Mesenchymal stem cell (in vitro differentiated cells and primary cell): ENCODE measurements at regions not wholly inside any gene's neighbourhood (a gene's known extent, or its start where the extent isn't known, plus 50 kb on each side); places are given as distances from the start of the nearest gene placed in this dataset.
"Not testable (repeated sequence)": the region's sequence is repeated elsewhere in the genome, so short reads cannot be mapped to it uniquely, and the experiment has no call there.

Experiments
- DNase-seq: peaks from one replicate; pipeline ENCODE4 v3.0.0-alpha.2; 2013
- H2AFZ ChIP-seq: one replicate; pipeline ENCODE4 v1.6.1; 2013; ENCODE audit warnings: low read depth, mild to moderate bottlenecking, control low read depth, inconsistent platforms, low read length, moderate library complexity
- H2AK5ac ChIP-seq: 2 replicates; pipeline ENCODE4 v1.6.1; 2013; ENCODE audit warnings: low read length, moderate library complexity, mild to moderate bottlenecking, inconsistent platforms; ENCODE audit not compliant: severe bottlenecking
- H2BK120ac ChIP-seq: one replicate; pipeline ENCODE4 v1.6.1; 2013; ENCODE audit warnings: low read depth, mild to moderate bottlenecking, inconsistent platforms, low read length, moderate library complexity
- H2BK12ac ChIP-seq, 2 experiments: one replicate each; pipeline ENCODE4 v1.6.1; 2013; ENCODE audit warnings: inconsistent platforms in 2 of 2, low read length in 2 of 2, mild to moderate bottlenecking in 2 of 2, moderate library complexity in 2 of 2, control low read depth in 1 of 2
- H2BK15ac ChIP-seq: one replicate; pipeline ENCODE4 v1.6.1; 2013; ENCODE audit warnings: mild to moderate bottlenecking, low read depth, inconsistent platforms; ENCODE audit not compliant: poor library complexity, severe bottlenecking
- H2BK5ac ChIP-seq: 2 replicates; pipeline ENCODE4 v1.6.1; 2013; ENCODE audit warnings: low read depth, mild to moderate bottlenecking, low read length, control low read depth, inconsistent platforms; ENCODE audit not compliant: poor library complexity, severe bottlenecking
- H3K14ac ChIP-seq, 2 experiments: one replicate each; pipeline ENCODE4 v1.6.1; 2013; ENCODE audit warnings: inconsistent platforms in 2 of 2, low read length in 2 of 2, control low read depth in 1 of 2, mild to moderate bottlenecking in 1 of 2, moderate library complexity in 1 of 2
- H3K18ac ChIP-seq, 2 experiments: one replicate each; pipeline ENCODE4 v1.6.1; 2013; ENCODE audit warnings: inconsistent platforms in 2 of 2, low read length in 2 of 2, control low read depth in 1 of 2, low read depth in 1 of 2, mild to moderate bottlenecking in 1 of 2
- H3K23ac ChIP-seq, 2 experiments: one replicate each; pipeline ENCODE4 v1.6.1; 2013; ENCODE audit warnings: inconsistent platforms in 2 of 2, low read length in 2 of 2, mild to moderate bottlenecking in 2 of 2, moderate library complexity in 2 of 2, control low read depth in 1 of 2
- H3K27ac ChIP-seq: 2 replicates; pipeline ENCODE4 v1.5.1; 2013; ENCODE audit warnings: mild to moderate bottlenecking, moderate library complexity, low read length, control low read depth, inconsistent platforms; ENCODE audit not compliant: poor library complexity, severe bottlenecking
- H3K27me3 ChIP-seq, 2 experiments: 2 replicates each; pipeline versions ENCODE4 v1.6.1 to v1.7.0; 2013; ENCODE audit warnings: low read length in 2 of 2, mild to moderate bottlenecking in 2 of 2, moderate library complexity in 2 of 2, control low read depth in 1 of 2, inconsistent platforms in 1 of 2; ENCODE audit not compliant: control insufficient read depth in 1 of 2, insufficient read depth in 1 of 2
- H3K36me3 ChIP-seq, 2 experiments: 2 replicates each; pipeline versions ENCODE4 v1.6.1 to v1.7.0; 2013; ENCODE audit warnings: low read length in 2 of 2, control low read depth in 1 of 2, inconsistent platforms in 1 of 2, low read depth in 1 of 2, mild to moderate bottlenecking in 1 of 2; ENCODE audit not compliant: insufficient read depth in 2 of 2, control insufficient read depth in 1 of 2
- H3K4ac ChIP-seq, 2 experiments: one replicate each; pipeline ENCODE4 v1.6.1; 2013; ENCODE audit warnings: inconsistent platforms in 2 of 2, low read length in 2 of 2, mild to moderate bottlenecking in 2 of 2, moderate library complexity in 2 of 2, control low read depth in 1 of 2, low read depth in 1 of 2
- H3K4me1 ChIP-seq: 2 replicates; pipeline ENCODE4 v1.6.1; 2013; ENCODE audit warnings: low read depth, low read length, control low read depth; ENCODE audit not compliant: control insufficient read depth, insufficient read depth
- H3K4me2 ChIP-seq: 2 replicates; pipeline ENCODE4 v1.6.1; 2013; ENCODE audit warnings: low read length, mild to moderate bottlenecking, inconsistent platforms; ENCODE audit not compliant: poor library complexity, severe bottlenecking
- H3K4me3 ChIP-seq, 2 experiments: 2 replicates each; pipeline versions ENCODE4 v1.5.1 to v1.7.0; 2013; ENCODE audit warnings: low read length in 2 of 2, mild to moderate bottlenecking in 2 of 2, control low read depth in 1 of 2, low read depth in 1 of 2; ENCODE audit not compliant: insufficient read depth in 1 of 2
- H3K79me1 ChIP-seq: replicated peaks from 2 replicates; pipeline ENCODE4 v1.6.1; 2013; ENCODE audit warnings: mild to moderate bottlenecking, control low read depth, low read length, inconsistent platforms; ENCODE audit not compliant: poor library complexity, severe bottlenecking
- H3K9ac ChIP-seq: 2 replicates; pipeline ENCODE4 v1.7.0; 2013; ENCODE audit warnings: mild to moderate bottlenecking, low read length, moderate library complexity
- H3K9me3 ChIP-seq: 2 replicates; pipeline ENCODE4 v1.7.0; 2013; ENCODE audit warnings: mild to moderate bottlenecking, low read length; ENCODE audit not compliant: control insufficient read depth
- H4K8ac ChIP-seq: one replicate; pipeline ENCODE4 v1.6.1; 2013; ENCODE audit warnings: inconsistent platforms, mild to moderate bottlenecking, low read length, moderate library complexity
- H4K91ac ChIP-seq: one replicate; pipeline ENCODE4 v1.6.1; 2013; ENCODE audit warnings: mild to moderate bottlenecking, low read length, inconsistent platforms
- WGBS: methylation state at CpG from one replicate; pipeline ENCODE4 v1.1.7; 2013; ENCODE audit warnings: mixed read lengths; 5-methylcytosine and 5-hydroxymethylcytosine counted together

DNA sequence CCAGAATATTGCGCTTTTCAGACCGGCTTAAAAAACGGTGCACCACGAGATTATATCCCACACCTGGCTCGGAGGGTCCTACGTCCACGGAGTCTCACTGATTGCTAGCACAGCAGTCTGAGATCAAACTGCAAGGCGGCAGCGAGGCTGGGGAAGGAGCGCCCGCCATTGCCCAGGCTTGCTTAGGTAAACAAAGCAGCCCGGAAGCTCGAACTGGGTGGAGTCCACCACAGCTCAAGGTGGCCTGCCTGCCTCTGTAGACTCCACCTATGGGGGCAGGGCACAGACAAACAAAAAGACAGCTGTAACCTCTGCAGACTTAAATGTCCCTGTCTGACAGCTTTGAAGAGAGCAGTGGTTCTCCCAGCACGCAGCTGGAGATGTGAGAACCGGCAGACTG, 344.7 kb downstream of the RAP2B start:
- not testable (repeated sequence) for DNase-seq, H2BK12ac ChIP-seq, H3K27me3 ChIP-seq, H3K79me1 ChIP-seq, H3K27ac ChIP-seq, H3K36me3 ChIP-seq, H3K9me3 ChIP-seq, H3K4me1 ChIP-seq, H2BK5ac ChIP-seq, H4K91ac ChIP-seq, H2BK15ac ChIP-seq, H3K23ac ChIP-seq, H4K8ac ChIP-seq, H2AK5ac ChIP-seq, H3K9ac ChIP-seq, H3K4me2 ChIP-seq, H3K4ac ChIP-seq, H2AFZ ChIP-seq, H3K4me3 ChIP-seq, H3K14ac ChIP-seq, H3K18ac ChIP-seq, H2BK120ac ChIP-seq
- WGBS: 84% methylated on average over 13 of the region's 15 CpGs

DNA sequence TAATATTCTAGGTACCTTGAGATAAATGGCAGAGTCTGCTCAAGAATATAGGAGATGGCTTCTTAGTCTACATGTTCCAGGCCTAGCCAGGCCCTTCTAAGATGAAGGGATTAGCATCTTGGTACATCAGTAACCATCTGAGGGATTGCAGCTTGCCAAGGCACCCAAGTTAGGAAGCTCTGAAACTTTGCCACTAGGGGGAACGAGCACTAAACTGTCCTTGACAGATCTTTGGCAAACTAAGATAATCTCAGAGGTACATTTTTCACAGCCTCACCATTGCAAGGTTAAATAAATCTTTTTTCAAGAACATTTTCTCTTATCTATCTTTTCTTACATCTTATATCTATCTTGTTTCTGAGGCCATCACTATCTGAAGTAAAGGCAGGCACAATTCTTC, 351.2 kb downstream of the RAP2B start:
- peaks cover 7% of the 10 kb centered on the region for H3K9me3 ChIP-seq
- no peak overlapping the region for H3K4me3 ChIP-seq
- DNase-seq: peak; percentile 2
- no peak overlapping the region for H2AFZ ChIP-seq
- no peak overlapping the region for H3K23ac ChIP-seq
- H2AK5ac ChIP-seq: no peak overlapping the region
- WGBS: 53% methylated on average over 1 of the region's 1 CpG
- no peak overlapping the region for H3K18ac ChIP-seq
- H2BK12ac ChIP-seq: no peak overlapping the region
- H2BK120ac ChIP-seq: no peak overlapping the region
- H4K8ac ChIP-seq: no peak overlapping the region
- no peak overlapping the region for H2BK5ac ChIP-seq
- no peak overlapping the region for H3K14ac ChIP-seq
- H3K36me3 ChIP-seq: no peaks in the 10 kb centered on the region
- H2BK15ac ChIP-seq: no peak overlapping the region
- no peaks in the 10 kb centered on the region for H3K4me1 ChIP-seq
- no peak overlapping the region for H3K9ac ChIP-seq
- H3K4ac ChIP-seq: no peak overlapping the region
- H3K27me3 ChIP-seq: no peaks in the 10 kb centered on the region
- no peak overlapping the region for H4K91ac ChIP-seq
- H3K4me2 ChIP-seq: no peak overlapping the region
- no peak overlapping the region for H3K27ac ChIP-seq
- H3K79me1 ChIP-seq: no peaks in the 10 kb centered on the region

DNA sequence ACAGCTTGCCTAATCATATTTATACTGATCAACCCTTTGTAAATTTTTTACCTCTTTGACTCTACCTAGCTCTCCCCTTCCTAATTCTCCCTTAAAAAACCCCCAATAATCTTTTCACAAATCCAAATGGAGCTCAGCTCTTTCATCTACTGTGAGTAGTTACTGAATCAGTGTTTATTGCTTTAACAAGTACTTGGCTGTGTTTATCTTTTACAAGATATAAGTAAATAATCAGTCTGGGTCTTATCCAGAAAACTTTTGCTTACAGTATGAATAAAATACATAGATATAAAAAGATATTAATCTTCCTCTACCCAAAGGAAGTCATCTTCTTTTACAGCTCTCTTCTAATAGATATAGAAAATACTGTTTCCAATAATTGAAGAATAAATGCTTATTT, 366.4 kb downstream of the RAP2B start:
- Histone ChIP-seq H3K4ac (no peak overlapping the region), H2BK15ac (no peak overlapping the region), H3K27ac (no peak overlapping the region), H2BK5ac (no peak overlapping the region), H2BK12ac (no peak overlapping the region), H3K36me3 (no peaks in the 10 kb centered on the region), H3K4me3 (no peak overlapping the region), H3K9ac (no peak overlapping the region), H2BK120ac (no peak overlapping the region), H3K18ac (no peak overlapping the region), H4K8ac (no peak overlapping the region), H3K14ac (no peak overlapping the region), H3K9me3 (peaks cover 6% of the 10 kb centered on the region), H3K4me2 (no peak overlapping the region), H4K91ac (no peak overlapping the region), H2AFZ (no peak overlapping the region), H2AK5ac (no peak overlapping the region), H3K79me1 (no peaks in the 10 kb centered on the region), H3K27me3 (no peaks in the 10 kb centered on the region), H3K4me1 (no peaks in the 10 kb centered on the region), H3K23ac (no peak overlapping the region)
- DNase-seq: peak; percentile 4

DNA sequence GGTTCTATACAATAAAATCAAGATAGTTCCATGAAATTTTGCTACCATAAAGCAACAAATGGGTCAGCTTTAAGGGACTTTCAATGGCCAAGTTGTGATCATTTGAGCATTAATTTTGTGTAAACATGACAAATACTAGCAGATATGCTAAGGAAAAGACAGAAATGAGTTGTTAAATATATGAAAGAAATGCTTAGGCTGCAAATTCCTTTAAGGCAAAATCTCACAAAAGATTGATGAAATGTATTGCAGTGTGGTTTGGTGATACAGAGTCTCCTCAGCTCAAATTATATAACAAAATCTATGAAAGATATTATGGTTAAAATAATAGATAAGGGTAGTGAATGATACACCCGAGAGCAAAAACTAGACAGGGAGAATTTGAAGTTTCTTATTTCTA, 377.2 kb downstream of the RAP2B start:
- no CpG with 5 or more reads among the region's 1 CpG for WGBS

More for the DNA sequence above, 377.2 kb downstream of the RAP2B start:
- Histone ChIP-seq H3K23ac (no peak overlapping the region), H3K9ac (no peak overlapping the region), H3K79me1 (no peaks in the 10 kb centered on the region), H3K4me3 (no peak overlapping the region), H3K4me2 (no peak overlapping the region), H3K36me3 (no peaks in the 10 kb centered on the region), H2BK15ac (no peak overlapping the region), H3K18ac (no peak overlapping the region), H2BK5ac (no peak overlapping the region), H3K27ac (no peak overlapping the region), H2AK5ac (no peak overlapping the region), H2AFZ (no peak overlapping the region), H3K4ac (no peak overlapping the region), H4K91ac (no peak overlapping the region), H3K4me1 (no peaks in the 10 kb centered on the region), H3K9me3 (no peaks in the 10 kb centered on the region), H3K27me3 (no peaks in the 10 kb centered on the region), H2BK120ac (no peak overlapping the region), H4K8ac (no peak overlapping the region), H3K14ac (no peak overlapping the region), H2BK12ac (no peak overlapping the region)
- no peak for DNase-seq
